ENCODE measurements at regions not wholly inside any gene's neighbourhood (a gene's known extent, or its start where the extent isn't known, plus 50 kb on each side); places are given as distances from the start of the nearest gene placed in this dataset.

DNA sequence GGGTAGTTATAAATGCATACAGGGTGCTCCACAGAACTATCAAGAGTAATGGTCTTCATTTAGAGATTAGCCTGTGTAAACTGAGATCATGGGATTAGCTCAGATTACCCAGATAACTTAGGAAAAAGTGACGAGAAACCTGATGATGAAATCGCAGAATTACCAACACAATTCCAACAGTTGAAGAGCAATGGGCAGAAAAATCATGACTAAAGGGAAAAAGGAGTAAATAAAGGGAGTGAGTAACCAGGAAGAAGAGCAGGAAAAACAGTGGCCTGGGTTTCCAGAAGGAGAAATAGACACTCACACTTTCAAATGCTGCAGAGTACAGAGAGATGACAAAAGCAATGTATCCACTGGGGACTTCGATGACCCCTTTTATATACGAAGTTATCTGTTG lies 817.3 kb downstream of the TRIML1 start:
- no peak overlapping the region for H3K27ac ChIP-seq (ENCODE audit: low read length)
- DNase-seq (no peak), ATAC-seq (replicated peaks in 1 of 4) (no peak)
- POLR2A ChIA-PET: no interaction called here
- H3K27me3 ChIP-seq (replicated peaks in 1 of 2; ENCODE audit: control insufficient read depth in 2 of 2, extremely low read depth in 1 of 2, insufficient read depth in 2 of 2, low read length in 1 of 2): no peaks in the 10 kb centered on the region
- H3K36me3 ChIP-seq (ENCODE audit: control insufficient read depth in 2 of 2, extremely low read depth in 1 of 2, insufficient read depth in 1 of 2, low read length in 1 of 2): no peaks in the 10 kb centered on the region
- Mint-ChIP-seq H3K36me3 (no peaks in the 10 kb centered on the region), H3K27ac (no peak overlapping the region), H3K4me1 (no peaks in the 10 kb centered on the region), H3K4me3 (no peak overlapping the region), H3K9me3 (peaks cover 9 to 31% (median 22%) of the 10 kb centered on the region in 3 donors), H3K27me3 (no peaks in the 10 kb centered on the region)
- CTCF ChIA-PET: no interaction called here
- no peak overlapping the region for H3K4me3 ChIP-seq (ENCODE audit: control insufficient read depth in 1 of 2, extremely low read depth in 1 of 2, low read length in 1 of 2)
- no peaks in the 10 kb centered on the region for H3K9me3 ChIP-seq
- WGBS (ENCODE audit: insufficient coverage): no CpG with 5 or more reads among the region's 4 CpGs
- no peaks in the 10 kb centered on the region for H3K4me1 ChIP-seq (ENCODE audit: control insufficient read depth in 1 of 2, extremely low read depth in 1 of 2, insufficient read depth in 2 of 2, low read length in 2 of 2)

DNA sequence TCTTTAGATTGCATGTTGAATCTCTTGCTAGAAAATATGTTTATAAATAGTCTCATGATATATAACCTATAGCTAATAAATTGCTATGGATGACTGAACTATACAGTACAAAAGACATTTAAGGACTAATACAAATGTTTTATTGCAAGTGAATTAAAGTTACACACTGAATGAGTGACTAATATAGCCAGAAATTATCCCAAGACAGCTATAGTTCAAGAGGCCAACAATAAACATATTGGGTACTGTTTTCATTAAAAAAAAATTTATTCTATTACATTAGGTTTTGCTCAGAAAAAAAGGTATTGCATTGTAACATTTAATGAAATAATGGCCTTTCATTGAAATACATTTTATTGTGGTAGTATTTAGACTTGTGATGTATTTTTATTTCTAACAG lies 819.1 kb downstream of the TRIML1 start:
- peaks cover 9 to 37% (median 19%) of the 10 kb centered on the region in 3 donors for H3K9me3 Mint-ChIP-seq

DNA sequence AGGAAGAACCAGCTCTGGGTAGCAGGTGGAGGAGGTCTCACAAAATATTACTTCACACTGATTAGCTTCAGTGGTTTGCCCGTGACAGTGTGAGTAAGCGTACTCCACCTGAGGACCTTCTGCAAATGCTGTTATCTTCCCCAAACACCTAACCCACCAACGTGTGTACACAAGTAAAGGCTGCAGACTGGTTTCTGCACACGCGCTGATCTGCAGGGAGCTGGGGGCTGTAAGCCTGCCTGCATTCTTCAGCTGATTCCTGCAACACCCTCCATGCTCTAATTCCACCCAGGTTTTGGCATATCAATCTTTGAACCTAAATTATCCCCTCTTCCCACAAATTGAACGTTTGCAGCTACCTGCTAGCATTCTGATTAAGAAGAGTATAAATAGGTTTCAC lies 820.2 kb downstream of the TRIML1 start:
- Histone ChIP-seq H3K27ac (ENCODE audit: low read length) (no peak overlapping the region), H3K4me3 (ENCODE audit: control insufficient read depth in 1 of 2, extremely low read depth in 1 of 2, low read length in 1 of 2) (no peak overlapping the region), H3K9me3 (no peaks in the 10 kb centered on the region), H3K36me3 (ENCODE audit: control insufficient read depth in 2 of 2, extremely low read depth in 1 of 2, insufficient read depth in 1 of 2, low read length in 1 of 2) (no peaks in the 10 kb centered on the region), H3K4me1 (ENCODE audit: control insufficient read depth in 1 of 2, extremely low read depth in 1 of 2, insufficient read depth in 2 of 2, low read length in 2 of 2) (no peaks in the 10 kb centered on the region), H3K27me3 (replicated peaks in 1 of 2; ENCODE audit: control insufficient read depth in 2 of 2, extremely low read depth in 1 of 2, insufficient read depth in 2 of 2, low read length in 1 of 2) (no peaks in the 10 kb centered on the region)
- ChIA-PET CTCF (no interaction called here), POLR2A (no interaction called here)
- H3K27ac Mint-ChIP-seq: no peak overlapping the region
- H3K9me3 Mint-ChIP-seq: peaks cover 11 to 41% (median 19%) of the 10 kb centered on the region in 3 donors
- H3K27me3 Mint-ChIP-seq: no peaks in the 10 kb centered on the region
- H3K4me1 Mint-ChIP-seq: no peaks in the 10 kb centered on the region
- 93% methylated on average over 3 of the region's 6 CpGs for WGBS (ENCODE audit: insufficient coverage)
- no peak for ATAC-seq (replicated peaks in 1 of 4)
- H3K4me3 Mint-ChIP-seq: no peak overlapping the region
- H3K36me3 Mint-ChIP-seq: no peaks in the 10 kb centered on the region
- DNase-seq: no peak

More for the DNA sequence above, 819.1 kb downstream of the TRIML1 start:
- Mint-ChIP-seq H3K27me3 (no peaks in the 10 kb centered on the region), H3K36me3 (no peaks in the 10 kb centered on the region), H3K4me1 (no peaks in the 10 kb centered on the region), H3K27ac (no peak overlapping the region), H3K4me3 (no peak overlapping the region)
- H3K4me1 ChIP-seq (ENCODE audit: control insufficient read depth in 1 of 2, extremely low read depth in 1 of 2, insufficient read depth in 2 of 2, low read length in 2 of 2): no peaks in the 10 kb centered on the region
- no peak for ATAC-seq (replicated peaks in 1 of 4)
- no peak overlapping the region for H3K4me3 ChIP-seq (ENCODE audit: control insufficient read depth in 1 of 2, extremely low read depth in 1 of 2, low read length in 1 of 2)
- CTCF ChIA-PET: no interaction called here
- H3K9me3 ChIP-seq: no peaks in the 10 kb centered on the region
- no peaks in the 10 kb centered on the region for H3K36me3 ChIP-seq (ENCODE audit: control insufficient read depth in 2 of 2, extremely low read depth in 1 of 2, insufficient read depth in 1 of 2, low read length in 1 of 2)
- POLR2A ChIA-PET: no interaction called here
- DNase-seq: no peak
- H3K27ac ChIP-seq (ENCODE audit: low read length): no peak overlapping the region
- no peaks in the 10 kb centered on the region for H3K27me3 ChIP-seq (replicated peaks in 1 of 2; ENCODE audit: control insufficient read depth in 2 of 2, extremely low read depth in 1 of 2, insufficient read depth in 2 of 2, low read length in 1 of 2)

DNA sequence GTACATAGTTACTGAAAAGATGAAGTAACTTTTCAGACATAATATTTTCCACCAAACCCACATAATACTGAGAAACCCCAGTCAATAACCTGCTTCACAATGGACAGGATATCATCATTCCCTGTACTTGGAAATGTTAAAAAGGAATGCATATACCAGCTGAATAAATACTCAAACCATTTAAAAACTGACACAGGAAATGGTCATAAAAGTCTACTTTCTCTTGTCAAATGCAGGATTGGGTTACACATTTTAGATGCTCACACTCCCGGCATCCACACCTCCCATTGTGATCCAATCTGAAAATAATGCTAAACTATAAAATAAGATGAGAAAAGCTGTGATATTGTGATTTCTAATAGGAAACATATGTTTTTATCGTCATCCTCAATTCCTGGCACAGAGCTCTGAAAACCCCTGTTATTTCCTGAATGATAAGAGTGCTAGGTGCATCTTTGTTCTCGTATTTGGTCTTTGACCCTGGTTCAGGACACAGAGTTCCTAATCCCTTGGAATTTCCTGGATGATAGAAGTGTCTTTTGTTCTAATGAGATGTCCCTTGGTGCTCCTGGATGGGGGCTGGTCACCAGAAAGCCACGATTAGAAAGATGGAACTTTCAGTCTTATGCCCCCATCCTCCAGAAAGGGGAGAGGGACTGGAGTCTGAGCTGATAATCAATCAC lies 821.3 kb downstream of the TRIML1 start:
- H3K27ac Mint-ChIP-seq: no peak overlapping the region
- CTCF ChIA-PET: interaction anchor here in 1 of 2 donors (0.6 to 0.7 kb wide), 2 partner anchors 12 to 617 kb away, joined by 3 read pairs; no protein-coding TSS in a partner anchor
- ATAC-seq (replicated peaks in 1 of 4) (no peak), DNase-seq (no peak)
- Histone ChIP-seq H3K27me3 (replicated peaks in 1 of 2; ENCODE audit: control insufficient read depth in 2 of 2, extremely low read depth in 1 of 2, insufficient read depth in 2 of 2, low read length in 1 of 2) (no peaks in the 10 kb centered on the region), H3K4me1 (ENCODE audit: control insufficient read depth in 1 of 2, extremely low read depth in 1 of 2, insufficient read depth in 2 of 2, low read length in 2 of 2) (no peaks in the 10 kb centered on the region), H3K4me3 (ENCODE audit: control insufficient read depth in 1 of 2, extremely low read depth in 1 of 2, low read length in 1 of 2) (no peak overlapping the region), H3K27ac (ENCODE audit: low read length) (no peak overlapping the region), H3K36me3 (ENCODE audit: control insufficient read depth in 2 of 2, extremely low read depth in 1 of 2, insufficient read depth in 1 of 2, low read length in 1 of 2) (no peaks in the 10 kb centered on the region), H3K9me3 (no peaks in the 10 kb centered on the region)
- peaks cover 13 to 42% (median 25%) of the 10 kb centered on the region in 3 donors for H3K9me3 Mint-ChIP-seq
- POLR2A ChIA-PET: no interaction called here
- H3K27me3 Mint-ChIP-seq: no peaks in the 10 kb centered on the region
- H3K36me3 Mint-ChIP-seq: no peaks in the 10 kb centered on the region
- WGBS (ENCODE audit: insufficient coverage): 17% methylated on average over 1 of the region's 4 CpGs
- no peak overlapping the region for H3K4me3 Mint-ChIP-seq
- no peaks in the 10 kb centered on the region for H3K4me1 Mint-ChIP-seq

DNA sequence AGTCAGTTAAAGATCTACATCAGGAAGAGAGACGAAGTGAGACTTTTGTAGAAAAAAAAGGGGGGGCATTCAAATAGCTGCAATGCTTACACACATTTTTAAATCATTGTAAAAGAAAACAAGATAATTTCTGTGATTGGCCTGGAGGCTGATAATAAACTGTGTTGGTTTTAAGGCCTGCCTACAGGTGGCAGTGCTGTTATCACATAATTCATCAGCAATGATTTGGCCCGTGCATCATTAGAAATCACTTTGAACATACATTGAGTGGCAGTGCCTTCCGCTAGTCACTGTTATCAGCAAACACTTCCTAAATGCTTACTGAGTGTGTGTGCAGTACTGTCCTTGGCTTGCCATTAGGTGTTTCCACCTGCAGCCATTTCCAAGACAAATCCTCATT lies 831.9 kb downstream of the TRIML1 start:
- no peaks in the 10 kb centered on the region for H3K27me3 Mint-ChIP-seq
- no peak overlapping the region for H3K4me3 ChIP-seq (ENCODE audit: control insufficient read depth in 1 of 2, extremely low read depth in 1 of 2, low read length in 1 of 2)
- H3K4me1 ChIP-seq (ENCODE audit: control insufficient read depth in 1 of 2, extremely low read depth in 1 of 2, insufficient read depth in 2 of 2, low read length in 2 of 2): no peaks in the 10 kb centered on the region
- H3K36me3 Mint-ChIP-seq: no peaks in the 10 kb centered on the region
- CTCF ChIA-PET: no interaction called here
- POLR2A ChIA-PET: interaction anchor here in 1 of 2 donors (0.6 kb wide), 1 partner anchor 53 kb away, joined by 3 read pairs; no protein-coding TSS in a partner anchor
- no peaks in the 10 kb centered on the region for H3K4me1 Mint-ChIP-seq
- no peak overlapping the region for H3K27ac Mint-ChIP-seq
- ATAC-seq (replicated peaks in 1 of 4) (no peak), DNase-seq (no peak)
- no peaks in the 10 kb centered on the region for H3K27me3 ChIP-seq (replicated peaks in 1 of 2; ENCODE audit: control insufficient read depth in 2 of 2, extremely low read depth in 1 of 2, insufficient read depth in 2 of 2, low read length in 1 of 2)
- no peak overlapping the region for H3K27ac ChIP-seq (ENCODE audit: low read length)
- 0% methylated on average over 1 of the region's 3 CpGs for WGBS (ENCODE audit: insufficient coverage)
- peaks cover 4 to 15% (median 5%) of the 10 kb centered on the region in 3 donors for H3K9me3 Mint-ChIP-seq
- no peaks in the 10 kb centered on the region for H3K9me3 ChIP-seq
- no peak overlapping the region for H3K4me3 Mint-ChIP-seq
- no peaks in the 10 kb centered on the region for H3K36me3 ChIP-seq (ENCODE audit: control insufficient read depth in 2 of 2, extremely low read depth in 1 of 2, insufficient read depth in 1 of 2, low read length in 1 of 2)

DNA sequence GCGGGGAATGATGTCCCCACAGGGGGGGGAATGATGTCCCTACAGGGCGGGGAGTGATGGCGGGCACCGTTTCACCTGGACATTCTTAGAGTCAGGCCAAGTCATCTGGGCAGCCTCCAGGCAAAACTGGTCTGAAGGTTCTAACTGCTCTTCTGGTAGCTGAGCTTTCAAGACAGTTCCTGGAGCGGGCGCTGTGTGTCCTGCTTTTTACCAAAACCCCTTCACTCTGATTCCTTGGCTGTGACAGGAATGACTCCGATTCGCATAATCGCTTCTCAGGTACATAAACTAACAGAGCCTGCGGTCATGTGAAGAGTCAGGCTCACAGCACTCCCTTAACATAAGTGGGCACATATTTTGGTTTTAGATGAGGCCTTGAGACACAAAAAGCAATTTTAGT lies 836.0 kb downstream of the TRIML1 start:
- H3K4me3 ChIP-seq (ENCODE audit: control insufficient read depth in 1 of 2, extremely low read depth in 1 of 2, low read length in 1 of 2): no peak overlapping the region
- POLR2A ChIA-PET: no interaction called here
- Mint-ChIP-seq H3K4me1 (no peaks in the 10 kb centered on the region), H3K27ac (no peak overlapping the region), H3K9me3 (peaks cover 5 to 9% (median 5%) of the 10 kb centered on the region in 3 donors), H3K4me3 (no peak overlapping the region), H3K36me3 (no peaks in the 10 kb centered on the region), H3K27me3 (no peaks in the 10 kb centered on the region)
- CTCF ChIA-PET: no interaction called here
- no peaks in the 10 kb centered on the region for H3K27me3 ChIP-seq (replicated peaks in 1 of 2; ENCODE audit: control insufficient read depth in 2 of 2, extremely low read depth in 1 of 2, insufficient read depth in 2 of 2, low read length in 1 of 2)
- H3K36me3 ChIP-seq (ENCODE audit: control insufficient read depth in 2 of 2, extremely low read depth in 1 of 2, insufficient read depth in 1 of 2, low read length in 1 of 2): no peaks in the 10 kb centered on the region
- DNase-seq (no peak), ATAC-seq (replicated peaks in 1 of 4) (no peak)
- H3K27ac ChIP-seq (ENCODE audit: low read length): no peak overlapping the region
- no peaks in the 10 kb centered on the region for H3K4me1 ChIP-seq (ENCODE audit: control insufficient read depth in 1 of 2, extremely low read depth in 1 of 2, insufficient read depth in 2 of 2, low read length in 2 of 2)
- 100% methylated on average over 9 of the region's 10 CpGs for whole genome bisulfite sequencing (ENCODE audit: insufficient coverage)
- no peaks in the 10 kb centered on the region for H3K9me3 ChIP-seq

DNA sequence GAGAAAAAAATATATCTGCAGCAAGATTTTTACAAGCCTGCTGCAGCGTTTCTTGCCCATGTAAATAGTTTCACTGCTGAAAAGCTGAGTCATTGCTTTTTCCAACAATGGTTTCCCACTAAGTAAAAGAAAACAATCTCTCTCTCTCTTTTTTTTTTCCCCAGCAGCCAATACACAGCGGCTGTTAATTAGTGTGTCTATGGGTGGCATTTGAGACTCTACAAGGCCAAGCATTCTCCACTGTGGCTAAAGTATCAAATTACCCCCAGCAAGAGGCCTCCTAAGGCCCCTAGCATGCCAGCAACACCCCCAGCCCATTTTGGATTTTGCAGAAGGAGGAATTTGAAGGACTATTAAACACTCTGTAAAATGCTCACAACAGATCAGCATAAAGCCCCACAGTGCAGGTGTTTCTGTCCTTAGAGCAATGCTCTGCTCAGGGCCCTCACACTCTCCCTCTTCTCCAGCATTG lies 837.4 kb downstream of the TRIML1 start:
- POLR2A ChIA-PET: no interaction called here
- Histone ChIP-seq H3K4me3 (ENCODE audit: control insufficient read depth in 1 of 2, extremely low read depth in 1 of 2, low read length in 1 of 2) (no peak overlapping the region), H3K36me3 (ENCODE audit: control insufficient read depth in 2 of 2, extremely low read depth in 1 of 2, insufficient read depth in 1 of 2, low read length in 1 of 2) (no peaks in the 10 kb centered on the region), H3K4me1 (ENCODE audit: control insufficient read depth in 1 of 2, extremely low read depth in 1 of 2, insufficient read depth in 2 of 2, low read length in 2 of 2) (no peaks in the 10 kb centered on the region), H3K27me3 (replicated peaks in 1 of 2; ENCODE audit: control insufficient read depth in 2 of 2, extremely low read depth in 1 of 2, insufficient read depth in 2 of 2, low read length in 1 of 2) (no peaks in the 10 kb centered on the region), H3K27ac (ENCODE audit: low read length) (no peak overlapping the region), H3K9me3 (no peaks in the 10 kb centered on the region)
- H3K4me1 Mint-ChIP-seq: no peaks in the 10 kb centered on the region
- no peak overlapping the region for H3K4me3 Mint-ChIP-seq
- no CpG with 5 or more reads among the region's 2 CpGs for WGBS (ENCODE audit: insufficient coverage)
- H3K27ac Mint-ChIP-seq: no peak overlapping the region
- no peak for DNase-seq
- H3K9me3 Mint-ChIP-seq: peaks cover 5 to 10% (median 7%) of the 10 kb centered on the region in 3 donors
- no peak for ATAC-seq (replicated peaks in 1 of 4)
- H3K27me3 Mint-ChIP-seq: no peaks in the 10 kb centered on the region
- no peaks in the 10 kb centered on the region for H3K36me3 Mint-ChIP-seq
- CTCF ChIA-PET: no interaction called here

Data from T-cell (primary cell).